ENCODE measurements at regions not wholly inside any gene's neighbourhood (a gene's known extent, or its start where the extent isn't known, plus 50 kb on each side); places are given as distances from the start of the nearest gene placed in this dataset.

- no peaks in the 10 kb centered on the region for H3K4me1 ChIP-seq (ENCODE audit: insufficient read depth, low read length)
- no peaks in the 10 kb centered on the region for H3K4me1 Mint-ChIP-seq (ENCODE audit: low read depth)
- H3K9me3 ChIP-seq (ENCODE audit: control insufficient read depth in 1 of 2, insufficient read depth in 1 of 2, low read length in 2 of 2): no peaks in the 10 kb centered on the region
- H3K4me3 ChIP-seq (ENCODE audit: low read length): no peak overlapping the region
- no peaks in the 10 kb centered on the region for H3K36me3 ChIP-seq (ENCODE audit: insufficient read depth, low read length)
- H3K27ac Mint-ChIP-seq: no peak overlapping the region
- H3K27me3 Mint-ChIP-seq: peaks cover 4% of the 10 kb centered on the region
- ATAC-seq (ENCODE audit: poor library complexity): no peak
- no peak overlapping the region for H3K27ac ChIP-seq (ENCODE audit: low read depth in 1 of 2, low read length in 2 of 2)
- POLR2A ChIA-PET: no interaction called here
- peaks cover 0 to 3% of the 10 kb centered on the region in 2 experiments for H3K27me3 ChIP-seq (ENCODE audit: control insufficient read depth in 1 of 2, insufficient read depth in 2 of 2, low read length in 2 of 2)
- CTCF ChIA-PET: no interaction called here
- no peak overlapping the region for H3K4me3 Mint-ChIP-seq
- no peaks in the 10 kb centered on the region for H3K9me3 Mint-ChIP-seq
- H3K36me3 Mint-ChIP-seq (ENCODE audit: low read depth): no peaks in the 10 kb centered on the region
- no peak for DNase-seq
- TF ChIP-seq, protein P1, sequence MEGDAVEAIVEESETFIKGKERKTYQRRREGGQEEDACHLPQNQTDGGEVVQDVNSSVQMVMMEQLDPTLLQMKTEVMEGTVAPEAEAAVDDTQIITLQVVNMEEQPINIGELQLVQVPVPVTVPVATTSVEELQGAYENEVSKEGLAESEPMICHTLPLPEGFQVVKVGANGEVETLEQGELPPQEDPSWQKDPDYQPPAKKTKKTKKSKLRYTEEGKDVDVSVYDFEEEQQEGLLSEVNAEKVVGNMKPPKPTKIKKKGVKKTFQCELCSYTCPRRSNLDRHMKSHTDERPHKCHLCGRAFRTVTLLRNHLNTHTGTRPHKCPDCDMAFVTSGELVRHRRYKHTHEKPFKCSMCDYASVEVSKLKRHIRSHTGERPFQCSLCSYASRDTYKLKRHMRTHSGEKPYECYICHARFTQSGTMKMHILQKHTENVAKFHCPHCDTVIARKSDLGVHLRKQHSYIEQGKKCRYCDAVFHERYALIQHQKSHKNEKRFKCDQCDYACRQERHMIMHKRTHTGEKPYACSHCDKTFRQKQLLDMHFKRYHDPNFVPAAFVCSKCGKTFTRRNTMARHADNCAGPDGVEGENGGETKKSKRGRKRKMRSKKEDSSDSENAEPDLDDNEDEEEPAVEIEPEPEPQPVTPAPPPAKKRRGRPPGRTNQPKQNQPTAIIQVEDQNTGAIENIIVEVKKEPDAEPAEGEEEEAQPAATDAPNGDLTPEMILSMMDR (IDR thresholded peaks at IDR 0.05): no peak
- intact Hi-C loops (cut with DNase I, micrococcal nuclease): no loop called here
These were observed 219.7 kb downstream of the SEC61B start for GRCh38 chr9:99441829-99442228.

GRCh38 chr9:99445371-99445891 lies 223.3 kb downstream of the SEC61B start:
- H3K4me1 ChIP-seq (ENCODE audit: insufficient read depth, low read length): no peaks in the 10 kb centered on the region
- H3K27ac Mint-ChIP-seq: no peak overlapping the region

DNA sequence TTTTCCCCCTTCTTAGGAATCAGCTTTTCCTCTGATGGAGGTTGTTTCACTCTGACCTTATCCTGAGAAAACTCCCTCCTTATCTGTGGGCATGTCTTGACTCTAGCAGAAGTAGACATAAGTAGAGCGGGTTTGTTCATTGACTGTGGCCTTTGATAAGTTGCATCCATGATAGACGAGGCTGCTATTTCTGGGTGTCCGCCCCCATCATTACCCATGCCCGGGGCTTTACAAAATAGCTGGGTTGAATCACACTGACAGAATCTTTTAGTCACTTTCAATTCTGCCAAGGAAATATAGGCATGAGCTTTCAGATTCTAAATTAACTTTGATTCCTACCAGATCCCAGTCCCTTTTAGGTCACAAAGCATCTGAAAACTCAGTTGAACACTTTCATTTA lies 223.8 kb downstream of the SEC61B start:
- DNase-seq (no peak), ATAC-seq (ENCODE audit: poor library complexity) (no peak)
- Mint-ChIP-seq H3K36me3 (ENCODE audit: low read depth) (no peaks in the 10 kb centered on the region), H3K27ac (no peak overlapping the region), H3K27me3 (peaks cover 9% of the 10 kb centered on the region), H3K9me3 (no peaks in the 10 kb centered on the region), H3K4me3 (no peak overlapping the region), H3K4me1 (ENCODE audit: low read depth) (no peaks in the 10 kb centered on the region)
- Histone ChIP-seq H3K9me3 (ENCODE audit: control insufficient read depth in 1 of 2, insufficient read depth in 1 of 2, low read length in 2 of 2) (no peaks in the 10 kb centered on the region), H3K4me1 (ENCODE audit: insufficient read depth, low read length) (no peaks in the 10 kb centered on the region), H3K4me3 (ENCODE audit: low read length) (no peak overlapping the region), H3K27ac (ENCODE audit: low read depth in 1 of 2, low read length in 2 of 2) (no peak overlapping the region), H3K36me3 (ENCODE audit: insufficient read depth, low read length) (no peaks in the 10 kb centered on the region), H3K27me3 (ENCODE audit: control insufficient read depth in 1 of 2, insufficient read depth in 2 of 2, low read length in 2 of 2) (peaks cover 0 to 3% of the 10 kb centered on the region in 2 experiments)
- TF ChIP-seq, protein P1 (IDR thresholded peaks at IDR 0.05): no peak
- ChIA-PET CTCF (no interaction called here), POLR2A (no interaction called here)
- intact Hi-C loops (cut with DNase I, micrococcal nuclease): no loop called here

More at GRCh38 chr9:99445371-99445891, 223.3 kb downstream of the SEC61B start:
- TF ChIP-seq, protein P1 (IDR thresholded peaks at IDR 0.05): no peak
- Histone ChIP-seq H3K36me3 (ENCODE audit: insufficient read depth, low read length) (no peaks in the 10 kb centered on the region), H3K4me3 (ENCODE audit: low read length) (no peak overlapping the region), H3K9me3 (ENCODE audit: control insufficient read depth in 1 of 2, insufficient read depth in 1 of 2, low read length in 2 of 2) (no peaks in the 10 kb centered on the region), H3K27me3 (ENCODE audit: control insufficient read depth in 1 of 2, insufficient read depth in 2 of 2, low read length in 2 of 2) (peaks cover 0 to 3% of the 10 kb centered on the region in 2 experiments), H3K27ac (ENCODE audit: low read depth in 1 of 2, low read length in 2 of 2) (no peak overlapping the region)
- POLR2A ChIA-PET: no interaction called here
- DNase-seq (no peak), ATAC-seq (ENCODE audit: poor library complexity) (no peak)
- no peaks in the 10 kb centered on the region for H3K4me1 Mint-ChIP-seq (ENCODE audit: low read depth)
- H3K4me3 Mint-ChIP-seq: no peak overlapping the region
- intact Hi-C loops (cut with DNase I, micrococcal nuclease): no loop called here
- H3K9me3 Mint-ChIP-seq: no peaks in the 10 kb centered on the region
- no peaks in the 10 kb centered on the region for H3K36me3 Mint-ChIP-seq (ENCODE audit: low read depth)
- peaks cover 9% of the 10 kb centered on the region for H3K27me3 Mint-ChIP-seq
- CTCF ChIA-PET: no interaction called here

Data from CD4-positive, alpha-beta T cell (primary cell).